GM12878 (cell line): ENCODE measurements at regions not wholly inside any gene's neighbourhood (a gene's known extent, or its start where the extent isn't known, plus 50 kb on each side); places are given as distances from the start of the nearest gene placed in this dataset.

Experiments used
- ATAC-seq: fragments of 200-7000 bp; cut with Tn5 transposase; 3 replicates; pipeline ENCODE4 v1.9.1; 2020; ENCODE audit warnings: mild to moderate bottlenecking, moderate library complexity
- BruUV-seq: library from RNA; stranded (reverse); fragments of 400-500 nt; replicated peaks from 2 replicates; lab custom pipeline; 2021; lab: Mats Ljungman, UMichigan
- CTCF ChIA-PET: fragments of 300-600 bp; sonication (Branson Sonifier 250); formaldehyde crosslinking; extraction: SDS; loops from one replicate; lab custom pipeline; 2021; ENCODE audit warnings: inconsistent platforms; lab: Yijun Ruan, JAX
- POLR2A ChIA-PET: fragments of 350-600 bp; formaldehyde crosslinking; extraction: SDS; loops from one replicate; lab custom pipeline; 2021; ENCODE audit warnings: inconsistent platforms; lab: Charles Lee
- RAD21 ChIA-PET: fragments of 300-600 bp; sonication (Branson Sonifier 250); formaldehyde crosslinking; loops from one replicate; lab custom pipeline; 2023; ENCODE audit warnings: antibody characterized with exemption; ENCODE audit not compliant: unreplicated experiment; lab: Charles Lee
- SMC1A ChIA-PET: fragments of 300-600 bp; sonication (Branson Sonifier 250); formaldehyde crosslinking; loops from one replicate; lab custom pipeline; 2023; ENCODE audit not compliant: unreplicated experiment, uncharacterized antibody; lab: Charles Lee
- DNase-seq: peaks from one replicate; pipeline ENCODE4 v3.0.0-alpha.2; 2011; ENCODE audit warnings: low read depth, low spot score
- FAIRE-seq: peaks from 3 replicates; lab custom pipeline; 2011; peaks lifted over from hg19 to GRCh38; lab: Jason Lieb, UNC
- H2AFZ ChIP-seq: 2 replicates; pipeline ENCODE4 v1.6.0; 2011; ENCODE audit warnings: low read depth, low read length, control low read depth; ENCODE audit not compliant: control insufficient read depth
- H3K27ac ChIP-seq: 2 replicates; pipeline ENCODE4 v1.5.1; 2011; ENCODE audit warnings: control low read depth; ENCODE audit not compliant: control insufficient read depth, insufficient read depth
- H3K27me3 ChIP-seq, 2 experiments: replicated peaks in 1 of 2; 2 replicates each; pipeline versions ENCODE4 v1.6.0 to v1.6.1; 2011; ENCODE audit warnings: low read length in 1 of 2; ENCODE audit not compliant: control insufficient read depth in 2 of 2, insufficient read depth in 2 of 2
- H3K36me3 ChIP-seq, 2 experiments: 2 replicates each; pipeline ENCODE4 v1.5.1; 2011; ENCODE audit warnings: low read length in 1 of 2; ENCODE audit not compliant: control insufficient read depth in 2 of 2, insufficient read depth in 2 of 2
- H3K4me1 ChIP-seq: 2 replicates; pipeline ENCODE4 v1.6.1; 2011; ENCODE audit warnings: mild to moderate bottlenecking, low read length, moderate library complexity, mixed read lengths; ENCODE audit not compliant: control insufficient read depth, insufficient read depth
- H3K4me2 ChIP-seq: 2 replicates; pipeline ENCODE4 v1.6.0; 2011; ENCODE audit warnings: control low read depth; ENCODE audit not compliant: control insufficient read depth, insufficient read depth
- H3K4me3 ChIP-seq: fragments of 200-600 bp; sonication (generic); 2 replicates; pipeline ENCODE4 v1.5.1; 2016
- H3K79me2 ChIP-seq: 2 replicates; pipeline ENCODE4 v1.6.0; 2011; ENCODE audit warnings: low read length; ENCODE audit not compliant: control insufficient read depth, insufficient read depth
- H3K9ac ChIP-seq: 2 replicates; pipeline ENCODE4 v1.8.0; 2011; ENCODE audit warnings: low read length, control low read depth, mixed read lengths; ENCODE audit not compliant: control insufficient read depth, insufficient read depth
- H3K9me3 ChIP-seq: replicated peaks from 3 replicates; pipeline ENCODE4 v1.5.1; 2011; ENCODE audit warnings: mild to moderate bottlenecking, low read length; ENCODE audit not compliant: control insufficient read depth, insufficient read depth
- H4K20me1 ChIP-seq: 2 replicates; pipeline ENCODE4 v1.6.0; 2011; ENCODE audit not compliant: control insufficient read depth, insufficient read depth
- BCL11A ChIP-seq: IDR thresholded peaks from 2 replicates; pipeline ENCODE4 v1.6.1; 2011; ENCODE audit warnings: low read depth, low read length
- BMI1 ChIP-seq: fragments of 450-650 bp; IDR thresholded peaks from 2 replicates; pipeline ENCODE4 v1.6.1; 2016; ENCODE audit warnings: mild to moderate bottlenecking, moderate library complexity, borderline replicate concordance
- CBFB ChIP-seq: IDR thresholded peaks from 2 replicates; pipeline ENCODE4 v1.6.1; 2016; ENCODE audit warnings: antibody characterized with exemption, low read depth
- ESRRA ChIP-seq: IDR thresholded peaks from 2 replicates; pipeline ENCODE4 v1.6.1; 2012; ENCODE audit warnings: mild to moderate bottlenecking, low read length, improper control_type of control experiment
- HDAC6 ChIP-seq: fragments of 200-600 bp; sonication (generic); IDR thresholded peaks from one replicate; pipeline ENCODE4 v1.8.0; 2017; ENCODE audit warnings: antibody characterized with exemption; ENCODE audit not compliant: unreplicated experiment
- KLF5 ChIP-seq: fragments of 450-650 bp; IDR thresholded peaks from 2 replicates; pipeline ENCODE4 v1.6.1; 2014; ENCODE audit warnings: mild to moderate bottlenecking; ENCODE audit not compliant: partially characterized antibody
- MEF2A ChIP-seq: IDR thresholded peaks from 2 replicates; pipeline ENCODE4 v1.6.1; 2011; ENCODE audit warnings: low read depth, mild to moderate bottlenecking, low read length, moderate library complexity; ENCODE audit not compliant: insufficient read depth
- MTA3 ChIP-seq: IDR thresholded peaks from 2 replicates; pipeline ENCODE4 v1.6.1; 2012; ENCODE audit warnings: low read length, inconsistent platforms, borderline replicate concordance
- NBN ChIP-seq: fragments of 450-650 bp; IDR thresholded peaks from 2 replicates; pipeline ENCODE4 v1.6.1; 2016
- NR2C1 ChIP-seq: fragments of 450-650 bp; IDR thresholded peaks from 2 replicates; pipeline ENCODE4 v1.6.1; 2017; ENCODE audit warnings: antibody characterized with exemption, mild to moderate bottlenecking, moderate library complexity
- NR2F1 ChIP-seq: fragments of 450-650 bp; conservative IDR thresholded peaks from 2 replicates; pipeline ENCODE4 v1.6.1; 2017; ENCODE audit warnings: mild to moderate bottlenecking
- PAX8 ChIP-seq: fragments of 450-650 bp; IDR thresholded peaks from 2 replicates; pipeline ENCODE4 v1.6.1; 2017; ENCODE audit warnings: mild to moderate bottlenecking, moderate library complexity
- RBBP5 ChIP-seq: fragments of 200-600 bp; sonication (generic); conservative IDR thresholded peaks from 2 replicates; pipeline ENCODE4 v1.6.1; 2016
- SPI1 ChIP-seq: IDR thresholded peaks from 2 replicates; pipeline ENCODE4 v1.6.1; 2011; ENCODE audit warnings: low read depth, mild to moderate bottlenecking, low read length, moderate library complexity, borderline replicate concordance; ENCODE audit not compliant: insufficient read depth
- TARDBP ChIP-seq: IDR thresholded peaks from 2 replicates; pipeline ENCODE4 v1.6.1; 2016; ENCODE audit warnings: borderline replicate concordance
- ZBED1 ChIP-seq: IDR thresholded peaks from 2 replicates; pipeline ENCODE4 v1.6.1; 2016; ENCODE audit warnings: borderline replicate concordance
- ZNF207 ChIP-seq: fragments of 450-650 bp; IDR thresholded peaks from 2 replicates; pipeline ENCODE4 v1.6.1; 2014; ENCODE audit warnings: antibody characterized with exemption, mild to moderate bottlenecking, borderline replicate concordance
- WGBS: methylation state at CpG from one replicate; pipeline ENCODE4 v1.1.6; 2016; ENCODE audit warnings: low lambda C conversion rate; ENCODE audit not compliant: insufficient replicate concordance, insufficient coverage; ENCODE audit errors: missing lambda C conversion rate; 5-methylcytosine and 5-hydroxymethylcytosine counted together
- in situ Hi-C: fragments of 300-500 bp; cut with MboI; formaldehyde crosslinking; loops from 9 replicates; pipeline ENCODE4 v1.14.3; 2018; ENCODE audit warnings: mixed read lengths
- intact Hi-C: fragments of 100-400 bp; cut with micrococcal nuclease; formaldehyde crosslinking; loops from one replicate; pipeline ENCODE4 v1.14.2; 2022; ENCODE audit not compliant: unreplicated experiment
- TF ChIP-seq, protein P1 (sequence below): IDR thresholded peaks from 2 replicates; pipeline ENCODE4 v1.6.1; 2011; ENCODE audit warnings: borderline replicate concordance, low read depth, mild to moderate bottlenecking, moderate library complexity, mixed read lengths, low read length; ENCODE audit not compliant: insufficient read depth; ENCODE audit errors: extremely low read length
- TF ChIP-seq, protein P2 (sequence below): fragments of 450-650 bp; formaldehyde crosslinking; IDR thresholded peaks from 2 replicates; pipeline ENCODE4 v1.4.0; 2022; ENCODE audit warnings: mild to moderate bottlenecking, moderate library complexity

DNA sequence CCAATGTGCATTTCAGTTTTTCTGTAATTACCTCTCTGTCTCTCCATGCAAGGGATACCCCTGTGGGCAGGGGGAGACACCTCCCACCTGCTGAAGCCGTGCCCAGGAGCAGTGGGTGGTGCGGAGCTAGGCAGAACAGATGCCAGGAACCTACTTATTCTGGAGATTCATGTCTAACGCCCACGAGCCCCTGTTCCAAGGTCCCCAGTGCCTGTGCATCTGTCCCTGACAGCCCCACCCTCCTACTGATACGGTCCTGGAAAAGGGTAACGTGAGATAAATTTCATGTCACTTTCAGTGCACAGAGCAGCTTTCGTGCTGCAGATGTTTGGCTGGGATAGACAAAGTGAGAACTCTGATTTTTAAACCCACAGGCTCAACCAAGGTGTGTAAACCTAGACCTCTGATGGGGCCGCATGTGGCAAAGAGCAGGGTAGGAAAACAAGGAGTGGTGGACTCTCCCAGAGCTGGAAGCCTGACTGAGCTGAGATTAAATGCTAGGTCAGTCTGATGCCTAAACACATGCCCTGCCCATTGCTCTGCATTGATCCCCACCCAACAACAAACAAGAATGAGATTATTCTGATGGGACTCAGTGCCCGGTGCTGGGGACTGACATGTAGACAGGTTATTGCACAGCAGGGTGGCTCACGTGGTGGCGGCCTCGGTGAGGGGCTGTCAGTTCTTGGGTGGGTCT lies 123.6 kb upstream of the GDF10 start:
- Histone ChIP-seq H3K4me2 (no peak overlapping the region), H2AFZ (no peak overlapping the region), H3K27ac (no peak overlapping the region), H3K79me2 (no peaks in the 10 kb centered on the region), H3K9ac (no peak overlapping the region), H4K20me1 (no peaks in the 10 kb centered on the region), H3K9me3 (no peaks in the 10 kb centered on the region), H3K4me3 (no peak overlapping the region), H3K4me1 (no peaks in the 10 kb centered on the region), H3K27me3 (no peaks in the 10 kb centered on the region; a peak in 1 of 4 replicates), H3K36me3 (no peaks in the 10 kb centered on the region)
- in situ Hi-C loops = no loop called here
- 20% methylated on average over 12 of the region's 12 CpGs for WGBS
- ATAC-seq = no peak
- CTCF ChIA-PET = no interaction called here
- intact Hi-C loops = loop anchor here (10.0 kb wide), 1 partner anchor 62 kb away; no protein-coding TSS in a partner anchor
- SMC1A ChIA-PET = no interaction called here
- POLR2A ChIA-PET = no interaction called here
- no peak for FAIRE-seq
- BruUV-seq = no TSS peak
- TF ChIP-seq SPI1 (no peak), NR2F1 (no peak), HDAC6 (no peak), NBN (no peak), ZNF207 (no peak), PAX8 (no peak), ESRRA (no peak), MEF2A (no peak), MTA3 (no peak), KLF5 (no peak), BMI1 (no peak), NR2C1 (no peak), BCL11A (no peak), ZBED1 (no peak), CBFB (no peak), TARDBP (no peak), RBBP5 (no peak)
- TF ChIP-seq, protein P1, sequence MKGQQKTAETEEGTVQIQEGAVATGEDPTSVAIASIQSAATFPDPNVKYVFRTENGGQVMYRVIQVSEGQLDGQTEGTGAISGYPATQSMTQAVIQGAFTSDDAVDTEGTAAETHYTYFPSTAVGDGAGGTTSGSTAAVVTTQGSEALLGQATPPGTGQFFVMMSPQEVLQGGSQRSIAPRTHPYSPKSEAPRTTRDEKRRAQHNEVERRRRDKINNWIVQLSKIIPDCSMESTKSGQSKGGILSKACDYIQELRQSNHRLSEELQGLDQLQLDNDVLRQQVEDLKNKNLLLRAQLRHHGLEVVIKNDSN = no peak
- TF ChIP-seq, protein P2, sequence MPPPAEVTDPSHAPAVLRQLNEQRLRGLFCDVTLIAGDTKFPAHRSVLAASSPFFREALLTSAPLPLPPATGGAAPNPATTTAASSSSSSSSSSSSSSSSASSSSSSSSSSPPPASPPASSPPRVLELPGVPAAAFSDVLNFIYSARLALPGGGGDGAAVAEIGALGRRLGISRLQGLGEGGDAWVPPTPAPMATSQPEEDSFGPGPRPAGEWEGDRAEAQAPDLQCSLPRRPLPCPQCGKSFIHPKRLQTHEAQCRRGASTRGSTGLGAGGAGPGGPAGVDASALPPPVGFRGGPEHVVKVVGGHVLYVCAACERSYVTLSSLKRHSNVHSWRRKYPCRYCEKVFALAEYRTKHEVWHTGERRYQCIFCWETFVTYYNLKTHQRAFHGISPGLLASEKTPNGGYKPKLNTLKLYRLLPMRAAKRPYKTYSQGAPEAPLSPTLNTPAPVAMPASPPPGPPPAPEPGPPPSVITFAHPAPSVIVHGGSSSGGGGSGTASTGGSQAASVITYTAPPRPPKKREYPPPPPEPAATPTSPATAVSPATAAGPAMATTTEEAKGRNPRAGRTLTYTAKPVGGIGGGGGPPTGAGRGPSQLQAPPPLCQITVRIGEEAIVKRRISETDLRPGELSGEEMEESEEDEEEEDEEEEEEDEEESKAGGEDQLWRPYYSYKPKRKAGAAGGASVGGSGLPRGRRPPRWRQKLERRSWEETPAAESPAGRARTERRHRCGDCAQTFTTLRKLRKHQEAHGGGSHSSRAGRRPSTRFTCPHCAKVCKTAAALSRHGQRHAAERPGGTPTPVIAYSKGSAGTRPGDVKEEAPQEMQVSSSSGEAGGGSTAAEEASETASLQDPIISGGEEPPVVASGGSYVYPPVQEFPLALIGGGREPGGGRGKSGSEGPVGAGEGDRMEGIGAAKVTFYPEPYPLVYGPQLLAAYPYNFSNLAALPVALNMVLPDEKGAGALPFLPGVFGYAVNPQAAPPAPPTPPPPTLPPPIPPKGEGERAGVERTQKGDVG = no peak
- no peak for DNase-seq
- RAD21 ChIA-PET = no interaction called here
